ENCODE measurements at regions not wholly inside any gene's neighbourhood (a gene's known extent, or its start where the extent isn't known, plus 50 kb on each side); places are given as distances from the start of the nearest gene placed in this dataset.
"Not testable (repeated sequence)": the region's sequence is repeated elsewhere in the genome, so short reads cannot be mapped to it uniquely, and the experiment has no call there.

- DNase-seq = no peak
Measured at GRCh38 chr13:84705982-84706710, 823.9 kb upstream of the SLITRK1 start.

GRCh38 chr13:84702174-84702573, 819.9 kb upstream of the SLITRK1 start:
- H3K79me2 ChIP-seq (ENCODE audit: insufficient read depth, low read length) = no peaks in the 10 kb centered on the region
- H3K36me3 ChIP-seq (ENCODE audit: insufficient read depth, low read length) = no peaks in the 10 kb centered on the region
- no peak for ATAC-seq (ENCODE audit: insufficient read depth, low read depth)
- no peak for DNase-seq
- H4K20me1 ChIP-seq (ENCODE audit: insufficient read depth, low read length) = no peaks in the 10 kb centered on the region
- no peak overlapping the region for H2AFZ ChIP-seq (ENCODE audit: low read depth, low read length)
- no peak for TF ChIP-seq CTCF (IDR thresholded peaks at IDR 0.05; ENCODE audit: borderline replicate concordance, extremely low read depth, low read length, poor library complexity, severe bottlenecking)
- TF ChIP-seq EZH2 (IDR thresholded peaks at IDR 0.05; ENCODE audit: borderline replicate concordance, low read depth, low read length, severe bottlenecking) = no peak
- H3K9ac ChIP-seq (ENCODE audit: low read depth, low read length) = no peak overlapping the region
- H3K27me3 ChIP-seq (ENCODE audit: insufficient read depth, low read length, poor library complexity) = no peaks in the 10 kb centered on the region
- no peak overlapping the region for H3K27ac ChIP-seq (ENCODE audit: low read length)
- H3K4me1 ChIP-seq (ENCODE audit: insufficient read depth, low read length) = no peaks in the 10 kb centered on the region
- no peaks in the 10 kb centered on the region for H3K9me3 ChIP-seq (ENCODE audit: insufficient read depth, low read length, severe bottlenecking)
- no peak overlapping the region for H3K4me3 ChIP-seq (ENCODE audit: low read depth in 1 of 2, low read length in 2 of 2)
- H3K4me2 ChIP-seq (ENCODE audit: insufficient read depth, low read length) = no peak overlapping the region

More at GRCh38 chr13:84705982-84706710, 823.9 kb upstream of the SLITRK1 start:
- Histone ChIP-seq H3K9me3 (ENCODE audit: insufficient read depth, low read length, severe bottlenecking) (no peaks in the 10 kb centered on the region), H3K27me3 (ENCODE audit: insufficient read depth, low read length, poor library complexity) (no peaks in the 10 kb centered on the region), H3K9ac (ENCODE audit: low read depth, low read length) (no peak overlapping the region), H2AFZ (ENCODE audit: low read depth, low read length) (no peak overlapping the region), H3K4me1 (ENCODE audit: insufficient read depth, low read length) (no peaks in the 10 kb centered on the region), H3K79me2 (ENCODE audit: insufficient read depth, low read length) (no peaks in the 10 kb centered on the region), H3K4me3 (ENCODE audit: low read depth in 1 of 2, low read length in 2 of 2) (no peak overlapping the region), H3K4me2 (ENCODE audit: insufficient read depth, low read length) (no peak overlapping the region), H3K36me3 (ENCODE audit: insufficient read depth, low read length) (no peaks in the 10 kb centered on the region), H4K20me1 (ENCODE audit: insufficient read depth, low read length) (no peaks in the 10 kb centered on the region), H3K27ac (ENCODE audit: low read length) (no peak overlapping the region)
- peak; percentile 55 for ATAC-seq (ENCODE audit: insufficient read depth, low read depth)
- TF ChIP-seq EZH2 (IDR thresholded peaks at IDR 0.05; ENCODE audit: borderline replicate concordance, low read depth, low read length, severe bottlenecking) = no peak

- not testable (repeated sequence) for H4K20me1 ChIP-seq (ENCODE audit: insufficient read depth, low read length); DNase-seq; H3K9me3 ChIP-seq (ENCODE audit: insufficient read depth, low read length, severe bottlenecking); H3K4me1 ChIP-seq (ENCODE audit: insufficient read depth, low read length); H3K27ac ChIP-seq (ENCODE audit: low read length); H3K4me3 ChIP-seq (ENCODE audit: low read depth in 1 of 2, low read length in 2 of 2); ATAC-seq (ENCODE audit: insufficient read depth, low read depth); H3K79me2 ChIP-seq (ENCODE audit: insufficient read depth, low read length); H3K36me3 ChIP-seq (ENCODE audit: insufficient read depth, low read length); H3K4me2 ChIP-seq (ENCODE audit: insufficient read depth, low read length); H3K9ac ChIP-seq (ENCODE audit: low read depth, low read length); H2AFZ ChIP-seq (ENCODE audit: low read depth, low read length); H3K27me3 ChIP-seq (ENCODE audit: insufficient read depth, low read length, poor library complexity)
Measured at GRCh38 chr13:84697591-84697990, 815.3 kb upstream of the SLITRK1 start.

- no peak overlapping the region for H3K4me2 ChIP-seq (ENCODE audit: insufficient read depth, low read length)
- no peaks in the 10 kb centered on the region for H4K20me1 ChIP-seq (ENCODE audit: insufficient read depth, low read length)
- ATAC-seq (ENCODE audit: insufficient read depth, low read depth) = no peak
Measured at GRCh38 chr13:84686973-84687372, 804.7 kb upstream of the SLITRK1 start.

More at GRCh38 chr13:84686973-84687372, 804.7 kb upstream of the SLITRK1 start:
- Histone ChIP-seq H3K9ac (ENCODE audit: low read depth, low read length) (no peak overlapping the region), H2AFZ (ENCODE audit: low read depth, low read length) (no peak overlapping the region), H3K36me3 (ENCODE audit: insufficient read depth, low read length) (no peaks in the 10 kb centered on the region), H3K79me2 (ENCODE audit: insufficient read depth, low read length) (no peaks in the 10 kb centered on the region), H3K27ac (ENCODE audit: low read length) (no peak overlapping the region), H3K9me3 (ENCODE audit: insufficient read depth, low read length, severe bottlenecking) (peaks cover 13% of the 10 kb centered on the region), H3K4me3 (ENCODE audit: low read depth in 1 of 2, low read length in 2 of 2) (no peak overlapping the region), H3K4me1 (ENCODE audit: insufficient read depth, low read length) (no peaks in the 10 kb centered on the region), H3K27me3 (ENCODE audit: insufficient read depth, low read length, poor library complexity) (no peaks in the 10 kb centered on the region)
- no peak for TF ChIP-seq CTCF (IDR thresholded peaks at IDR 0.05; ENCODE audit: borderline replicate concordance, extremely low read depth, low read length, poor library complexity, severe bottlenecking)
- no peak for TF ChIP-seq EZH2 (IDR thresholded peaks at IDR 0.05; ENCODE audit: borderline replicate concordance, low read depth, low read length, severe bottlenecking)
- no peak for DNase-seq
